CD4-positive, CD25-positive, alpha-beta regulatory T cell (primary cell): ENCODE measurements at regions not wholly inside any gene's neighbourhood (a gene's known extent, or its start where the extent isn't known, plus 50 kb on each side); places are given as distances from the start of the nearest gene placed in this dataset.

ENCODE experiments used
- ATAC-seq, 2 donors: fragments of 150-1000 bp; cut with Tn5 transposase; one replicate each; pipeline ENCODE4 v1.10.0; 2021; ENCODE audit warnings: low read depth in 2 of 2, moderate number of reproducible peaks in 2 of 2, moderate library complexity in 1 of 2
- DNase-seq, 3 donors: peaks; one replicate each; pipeline versions ENCODE4 v3.0.0 to v3.0.0-alpha.2; 2012 to 2022; ENCODE audit warnings: mixed read lengths in 1 of 3
- H3K27ac ChIP-seq: one replicate; pipeline ENCODE4 v1.7.0; 2013; ENCODE audit warnings: mild to moderate bottlenecking, low read length; ENCODE audit not compliant: insufficient read depth, poor library complexity, severe bottlenecking
- H3K27me3 ChIP-seq: one replicate; pipeline ENCODE4 v1.7.0; 2013; ENCODE audit warnings: low read length; ENCODE audit not compliant: control insufficient read depth, insufficient read depth
- H3K36me3 ChIP-seq: one replicate; pipeline ENCODE4 v1.7.0; 2013; ENCODE audit warnings: mild to moderate bottlenecking, low read length, moderate library complexity; ENCODE audit not compliant: control insufficient read depth, insufficient read depth
- H3K4me1 ChIP-seq: 2 replicates; pipeline ENCODE4 v1.7.0; 2013; ENCODE audit warnings: mild to moderate bottlenecking, low read length; ENCODE audit not compliant: insufficient read depth, control insufficient read depth, poor library complexity, severe bottlenecking
- H3K4me3 ChIP-seq: one replicate; pipeline ENCODE4 v1.7.0; 2013; ENCODE audit warnings: low read depth, mild to moderate bottlenecking, low read length, moderate library complexity
- H3K9me3 ChIP-seq, 2 experiments: 1 replicate in 1 of 2; 2 replicates in 1 of 2; pipeline ENCODE4 v1.7.0; 2013; ENCODE audit warnings: low read length in 2 of 2, mild to moderate bottlenecking in 1 of 2, moderate library complexity in 1 of 2; ENCODE audit not compliant: control insufficient read depth in 2 of 2
- H3K27ac Mint-ChIP-seq, 3 donors: one replicate each; pipeline ENCODE4 v1.8.0; 2020 to 2022; ENCODE audit warnings: mild to moderate bottlenecking in 3 of 3, mixed read lengths in 3 of 3, moderate library complexity in 2 of 3
- H3K27me3 Mint-ChIP-seq: one replicate; pipeline ENCODE4 v1.8.0; 2022; ENCODE audit warnings: mild to moderate bottlenecking, mixed read lengths
- H3K36me3 Mint-ChIP-seq: one replicate; pipeline ENCODE4 v1.8.0; 2020; ENCODE audit warnings: mixed read lengths
- H3K4me1 Mint-ChIP-seq, 4 donors: one replicate each; pipeline ENCODE4 v1.8.0; 2020 to 2022; ENCODE audit warnings: mixed read lengths in 4 of 4, mild to moderate bottlenecking in 1 of 4
- H3K4me3 Mint-ChIP-seq, 4 donors: one replicate each; pipeline ENCODE4 v1.8.0; 2020 to 2022; ENCODE audit warnings: mild to moderate bottlenecking in 4 of 4, mixed read lengths in 4 of 4, moderate library complexity in 3 of 4
- H3K9me3 Mint-ChIP-seq, 7 donors: one replicate each; pipeline ENCODE4 v1.8.0; 2020 to 2022; ENCODE audit warnings: mixed read lengths in 7 of 7, mild to moderate bottlenecking in 3 of 7, moderate library complexity in 2 of 7

DNA sequence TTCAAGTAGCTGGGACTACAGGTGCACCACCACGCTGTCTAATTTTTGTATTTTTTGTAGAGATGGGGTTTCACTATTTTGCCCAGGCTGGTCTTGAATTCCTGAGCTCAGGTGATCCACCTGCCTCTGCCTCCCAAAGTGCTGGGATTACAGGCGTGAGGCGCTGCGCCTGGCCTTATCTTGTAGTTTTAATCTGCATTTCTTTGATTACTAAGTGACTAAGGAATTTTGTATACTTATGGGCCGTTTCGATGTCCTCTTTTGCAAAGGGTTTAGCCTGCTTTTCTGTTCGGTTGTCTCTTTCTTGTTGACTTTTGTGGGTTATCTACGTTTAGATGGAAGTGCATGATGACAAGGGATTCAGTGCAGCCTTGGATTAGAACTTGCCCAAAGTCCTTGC lies 500.6 kb downstream of the QKI start:
- Mint-ChIP-seq H3K9me3 (peaks cover 0 to 4% (median 0%) of the 10 kb centered on the region in 7 donors), H3K4me1 (no peaks in the 10 kb centered on the region), H3K27me3 (no peaks in the 10 kb centered on the region), H3K27ac (no peak overlapping the region), H3K4me3 (no peak overlapping the region), H3K36me3 (no peaks in the 10 kb centered on the region)
- ATAC-seq (no peak), DNase-seq (no peak)
- Histone ChIP-seq H3K4me1 (no peaks in the 10 kb centered on the region), H3K9me3 (no peaks in the 10 kb centered on the region), H3K4me3 (no peak overlapping the region), H3K36me3 (no peaks in the 10 kb centered on the region), H3K27ac (no peak overlapping the region), H3K27me3 (no peaks in the 10 kb centered on the region)

DNA sequence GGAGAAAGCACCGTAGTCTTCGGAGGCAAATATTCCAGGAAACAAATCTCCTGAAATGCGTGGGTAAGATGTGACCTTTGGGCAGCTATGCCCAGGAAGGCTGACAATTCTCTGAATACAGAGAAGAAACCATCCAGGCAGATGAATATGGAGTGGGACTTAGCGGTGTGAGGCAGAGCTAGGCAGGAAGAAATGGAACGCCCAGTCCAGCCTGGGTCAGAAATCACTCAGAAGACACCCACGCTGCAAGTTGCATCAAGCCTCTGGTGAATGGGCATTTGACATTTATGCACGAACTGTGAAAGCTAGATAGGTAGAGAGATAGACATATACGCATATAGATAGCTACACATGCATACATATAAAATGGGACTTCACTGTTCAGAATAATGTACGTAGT lies 498.5 kb downstream of the QKI start:
- Mint-ChIP-seq H3K4me3 (no peak overlapping the region), H3K27me3 (no peaks in the 10 kb centered on the region), H3K4me1 (no peaks in the 10 kb centered on the region), H3K27ac (no peak overlapping the region), H3K9me3 (peaks cover 0 to 7% (median 0%) of the 10 kb centered on the region in 7 donors), H3K36me3 (no peaks in the 10 kb centered on the region)
- Histone ChIP-seq H3K4me1 (no peaks in the 10 kb centered on the region), H3K27me3 (no peaks in the 10 kb centered on the region), H3K4me3 (no peak overlapping the region), H3K27ac (no peak overlapping the region), H3K36me3 (no peaks in the 10 kb centered on the region), H3K9me3 (no peaks in the 10 kb centered on the region)
- DNase-seq, result no peak
- no peak for ATAC-seq

DNA sequence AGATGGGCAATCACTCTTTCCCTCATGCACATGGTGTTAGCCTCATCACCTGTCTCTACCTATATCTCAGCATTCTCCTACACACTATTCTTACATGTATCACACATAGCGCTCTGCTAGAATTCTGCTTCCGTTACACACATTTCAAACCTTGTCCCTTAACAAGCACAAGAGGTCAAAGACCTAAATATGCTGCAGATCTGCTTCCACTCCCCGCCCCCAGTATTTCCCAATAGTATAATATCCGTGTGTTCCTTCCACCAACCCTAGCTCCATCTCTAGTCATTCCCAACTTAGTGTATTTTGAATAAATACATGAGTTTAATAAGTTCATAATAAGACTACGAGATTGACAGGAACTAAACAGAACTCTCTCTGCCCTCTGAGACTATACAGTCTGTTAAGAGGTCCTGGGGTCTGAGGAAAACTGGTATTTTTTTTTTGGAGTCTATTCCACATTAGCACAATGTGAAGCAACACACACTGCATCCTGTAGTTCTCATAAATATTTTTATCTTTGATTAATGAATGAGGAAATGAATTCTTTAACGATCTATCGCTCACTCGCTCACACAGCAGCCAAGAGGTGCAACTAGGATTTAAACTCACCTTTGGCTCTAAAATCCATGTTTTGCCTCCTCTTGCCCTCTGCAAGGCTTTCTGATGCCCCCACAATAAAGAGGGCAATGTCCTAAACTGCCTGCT lies 491.6 kb downstream of the QKI start:
- H3K36me3 Mint-ChIP-seq, result no peaks in the 10 kb centered on the region
- no peaks in the 10 kb centered on the region for H3K27me3 Mint-ChIP-seq

DNA sequence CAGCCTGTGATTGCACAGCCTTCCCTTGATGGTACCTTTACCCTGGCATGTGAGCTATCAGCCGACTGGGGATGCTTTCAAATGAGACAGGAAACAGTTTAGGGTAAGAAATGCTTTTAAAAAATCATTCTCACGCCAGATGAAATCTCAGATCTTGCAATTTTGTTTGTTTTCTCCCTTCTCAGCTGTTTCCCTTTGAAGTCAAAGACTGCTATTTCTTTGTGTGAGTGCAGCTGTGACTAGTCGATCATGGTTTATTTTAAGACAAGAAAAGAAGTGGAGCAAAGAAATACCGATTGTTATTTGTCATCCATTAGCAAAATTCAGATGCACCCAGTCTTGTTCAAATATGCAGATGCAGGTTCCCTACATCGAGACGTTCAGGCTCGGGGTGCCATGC lies 489.7 kb downstream of the QKI start:
- Mint-ChIP-seq H3K9me3 (peaks cover 0 to 3% (median 0%) of the 10 kb centered on the region in 7 donors), H3K27ac (no peak overlapping the region)
- DNase-seq, result no peak

More for the DNA sequence above, 491.6 kb downstream of the QKI start:
- ATAC-seq (no peak), DNase-seq (no peak)
- H3K27ac ChIP-seq, result no peak overlapping the region
- H3K36me3 ChIP-seq, result no peaks in the 10 kb centered on the region
- H3K9me3 Mint-ChIP-seq, result peaks cover 0 to 7% (median 0%) of the 10 kb centered on the region in 7 donors
- H3K4me3 Mint-ChIP-seq, result no peak overlapping the region
- no peaks in the 10 kb centered on the region for H3K4me1 Mint-ChIP-seq
- no peak overlapping the region for H3K27ac Mint-ChIP-seq
- H3K9me3 ChIP-seq, result no peaks in the 10 kb centered on the region
- no peaks in the 10 kb centered on the region for H3K27me3 ChIP-seq
- H3K4me1 ChIP-seq, result no peaks in the 10 kb centered on the region
- no peak overlapping the region for H3K4me3 ChIP-seq

DNA sequence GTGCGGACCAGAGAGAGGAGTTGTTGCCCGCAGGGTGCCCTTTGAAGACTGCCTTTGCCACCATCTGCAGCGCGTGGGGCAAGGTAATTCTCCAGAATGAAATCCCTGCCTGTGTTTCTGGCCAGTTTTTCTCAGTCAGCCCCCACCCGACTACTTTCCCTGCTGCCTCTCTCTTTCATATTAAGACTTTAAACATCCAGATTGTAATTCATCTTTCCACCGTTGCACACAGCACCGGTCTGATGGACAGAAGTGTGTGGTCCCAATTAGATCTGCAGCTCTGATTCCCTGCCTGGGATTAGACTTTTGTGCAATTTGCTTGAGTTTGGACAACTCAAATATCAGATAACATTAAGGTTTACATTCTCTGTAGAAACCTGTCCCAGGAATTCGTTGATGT lies 489.0 kb downstream of the QKI start:
- H3K36me3 Mint-ChIP-seq, result no peaks in the 10 kb centered on the region
- H3K4me1 Mint-ChIP-seq, result no peaks in the 10 kb centered on the region
- H3K9me3 Mint-ChIP-seq, result peaks cover 0 to 4% (median 0%) of the 10 kb centered on the region in 7 donors
- DNase-seq (no peak), ATAC-seq (no peak)
- Histone ChIP-seq H3K27ac (no peak overlapping the region), H3K4me1 (no peaks in the 10 kb centered on the region), H3K4me3 (no peak overlapping the region), H3K36me3 (no peaks in the 10 kb centered on the region), H3K9me3 (no peaks in the 10 kb centered on the region), H3K27me3 (no peaks in the 10 kb centered on the region)
- no peak overlapping the region for H3K4me3 Mint-ChIP-seq
- no peaks in the 10 kb centered on the region for H3K27me3 Mint-ChIP-seq
- H3K27ac Mint-ChIP-seq, result no peak overlapping the region

More for the DNA sequence above, 489.7 kb downstream of the QKI start:
- no peaks in the 10 kb centered on the region for H3K27me3 ChIP-seq
- no peaks in the 10 kb centered on the region for H3K9me3 ChIP-seq
- no peaks in the 10 kb centered on the region for H3K36me3 ChIP-seq
- no peaks in the 10 kb centered on the region for H3K36me3 Mint-ChIP-seq
- H3K4me1 ChIP-seq, result no peaks in the 10 kb centered on the region
- H3K4me1 Mint-ChIP-seq, result no peaks in the 10 kb centered on the region
- no peak for ATAC-seq
- no peak overlapping the region for H3K4me3 Mint-ChIP-seq
- H3K27ac ChIP-seq, result no peak overlapping the region
- no peak overlapping the region for H3K4me3 ChIP-seq
- H3K27me3 Mint-ChIP-seq, result no peaks in the 10 kb centered on the region

DNA sequence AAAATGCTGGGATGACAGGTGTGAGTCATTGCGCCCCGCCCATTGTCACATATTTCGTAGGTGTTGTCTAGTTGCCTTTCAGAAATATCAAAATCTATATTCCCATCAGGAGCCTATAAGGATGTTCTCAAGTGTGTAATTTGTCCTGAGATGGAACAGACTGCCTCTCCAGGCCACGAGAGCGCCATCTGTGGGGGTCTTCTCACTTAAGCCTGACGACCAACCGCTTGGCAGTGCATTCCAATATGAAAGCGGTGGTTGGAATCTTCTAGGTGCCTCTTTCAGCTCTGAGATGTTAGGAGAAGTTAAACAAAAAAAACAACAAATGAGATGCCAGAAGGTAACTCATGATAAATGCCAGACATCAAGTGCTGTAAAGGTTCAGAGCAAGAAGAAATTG lies 488.5 kb downstream of the QKI start:
- ATAC-seq, result no peak

DNA sequence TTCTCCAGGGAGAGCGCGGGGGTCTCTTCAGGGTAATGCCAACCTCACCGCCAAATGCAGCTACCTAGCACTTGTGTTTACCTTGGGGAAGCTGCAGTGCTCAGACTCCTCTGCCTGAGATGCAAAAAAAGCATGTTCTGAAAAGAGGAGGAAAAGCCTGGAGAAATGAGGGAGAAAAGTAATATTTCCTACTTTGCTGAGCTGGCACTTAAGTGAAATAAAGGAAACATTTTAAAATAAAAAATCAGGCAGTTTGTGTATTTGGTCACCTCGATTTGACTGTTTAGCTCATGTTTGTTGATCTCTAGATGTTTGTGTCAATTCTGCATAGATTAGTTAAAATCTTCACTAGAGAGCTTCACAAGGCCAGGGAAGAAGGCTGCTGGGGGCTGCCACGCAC lies 487.2 kb downstream of the QKI start:
- ATAC-seq, result no peak
- no peaks in the 10 kb centered on the region for H3K4me1 Mint-ChIP-seq

More for the DNA sequence above, 488.5 kb downstream of the QKI start:
- H3K27ac ChIP-seq, result no peak overlapping the region
- no peaks in the 10 kb centered on the region for H3K36me3 Mint-ChIP-seq
- no peak for DNase-seq
- no peaks in the 10 kb centered on the region for H3K27me3 ChIP-seq
- no peak overlapping the region for H3K4me3 ChIP-seq
- H3K36me3 ChIP-seq, result no peaks in the 10 kb centered on the region
- no peaks in the 10 kb centered on the region for H3K9me3 ChIP-seq
- H3K9me3 Mint-ChIP-seq, result peaks cover 0 to 4% (median 0%) of the 10 kb centered on the region in 7 donors
- no peaks in the 10 kb centered on the region for H3K4me1 ChIP-seq
- H3K4me3 Mint-ChIP-seq, result no peak overlapping the region
- no peak overlapping the region for H3K27ac Mint-ChIP-seq
- H3K4me1 Mint-ChIP-seq, result no peaks in the 10 kb centered on the region
- H3K27me3 Mint-ChIP-seq, result no peaks in the 10 kb centered on the region

DNA sequence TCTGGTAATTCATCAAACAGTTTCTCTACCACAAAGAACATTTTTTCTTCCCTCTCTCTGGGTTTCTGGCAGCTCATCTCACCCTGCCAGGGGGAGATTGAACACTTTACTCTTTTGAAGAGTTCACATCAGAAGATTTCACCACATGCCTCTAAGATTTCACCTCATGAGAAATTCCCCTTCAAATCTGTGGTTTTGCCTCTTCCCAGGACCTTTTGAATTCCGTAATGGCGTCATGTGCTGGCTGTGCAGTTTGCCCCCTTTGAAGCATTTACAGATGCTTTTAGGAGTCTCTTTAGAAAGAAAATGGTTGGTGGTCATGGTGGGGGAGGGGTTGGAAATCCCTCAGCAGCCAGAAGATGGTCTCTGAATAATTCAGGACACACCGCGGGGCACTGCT lies 486.1 kb downstream of the QKI start:
- no peaks in the 10 kb centered on the region for H3K27me3 Mint-ChIP-seq
- H3K36me3 ChIP-seq, result no peaks in the 10 kb centered on the region

More for the DNA sequence above, 487.2 kb downstream of the QKI start:
- Histone ChIP-seq H3K36me3 (no peaks in the 10 kb centered on the region), H3K27me3 (no peaks in the 10 kb centered on the region), H3K27ac (no peak overlapping the region), H3K4me1 (no peaks in the 10 kb centered on the region), H3K9me3 (no peaks in the 10 kb centered on the region), H3K4me3 (no peak overlapping the region)
- Mint-ChIP-seq H3K27me3 (no peaks in the 10 kb centered on the region), H3K9me3 (peaks cover 0 to 4% (median 0%) of the 10 kb centered on the region in 7 donors), H3K4me3 (no peak overlapping the region), H3K36me3 (no peaks in the 10 kb centered on the region), H3K27ac (no peak overlapping the region)
- no peak for DNase-seq

More for the DNA sequence above, 486.1 kb downstream of the QKI start:
- Mint-ChIP-seq H3K36me3 (no peaks in the 10 kb centered on the region), H3K9me3 (peaks cover 0 to 4% (median 1%) of the 10 kb centered on the region in 7 donors), H3K27ac (no peak overlapping the region), H3K4me3 (no peak overlapping the region), H3K4me1 (no peaks in the 10 kb centered on the region)
- H3K4me1 ChIP-seq, result no peaks in the 10 kb centered on the region
- no peaks in the 10 kb centered on the region for H3K9me3 ChIP-seq
- DNase-seq (no peak), ATAC-seq (no peak)
- no peak overlapping the region for H3K27ac ChIP-seq
- H3K4me3 ChIP-seq, result no peak overlapping the region
- no peaks in the 10 kb centered on the region for H3K27me3 ChIP-seq
